DOHH2 (cell line): ENCODE measurements at regions not wholly inside any gene's neighbourhood (a gene's known extent, or its start where the extent isn't known, plus 50 kb on each side); places are given as distances from the start of the nearest gene placed in this dataset.

Experiments
- H3F3A ChIP-seq: fragments of 200-600 bp; sonication (generic), shearing (Covaris generic); 2 replicates; pipeline ENCODE4 v1.6.0; 2016; ENCODE audit warnings: antibody characterized with exemption, mild to moderate bottlenecking; ENCODE audit not compliant: control insufficient read depth, insufficient read depth
- H3K27ac ChIP-seq: fragments of 200-600 bp; sonication (generic); 2 replicates; pipeline ENCODE4 v1.5.1; 2014; ENCODE audit warnings: low read depth, mild to moderate bottlenecking, low read length, moderate library complexity
- H3K27me3 ChIP-seq: fragments of 200-600 bp; sonication (generic); 2 replicates; pipeline ENCODE4 v1.6.1; 2014; ENCODE audit warnings: mild to moderate bottlenecking, low read length, mixed read lengths; ENCODE audit not compliant: control insufficient read depth
- H3K36me3 ChIP-seq: fragments of 200-600 bp; sonication (generic); 2 replicates; pipeline ENCODE4 v1.6.1; 2014; ENCODE audit warnings: mild to moderate bottlenecking, low read length, moderate library complexity, mixed read lengths; ENCODE audit not compliant: control insufficient read depth
- H3K4me1 ChIP-seq: fragments of 200-600 bp; sonication (generic); 2 replicates; pipeline ENCODE4 v1.6.1; 2014; ENCODE audit warnings: mild to moderate bottlenecking, low read length, mixed read lengths; ENCODE audit not compliant: control insufficient read depth
- H3K4me2 ChIP-seq: fragments of 200-600 bp; sonication (generic); 2 replicates; pipeline ENCODE4 v1.6.0; 2014; ENCODE audit warnings: mild to moderate bottlenecking, low read length, moderate library complexity
- H3K4me3 ChIP-seq: fragments of 200-600 bp; sonication (generic); 2 replicates; pipeline ENCODE4 v1.5.1; 2014; ENCODE audit warnings: mild to moderate bottlenecking, low read length, mixed read lengths
- H3K79me2 ChIP-seq: fragments of 200-600 bp; sonication (generic); 2 replicates; pipeline ENCODE4 v1.6.1; 2014; ENCODE audit warnings: mild to moderate bottlenecking, low read length, mixed read lengths; ENCODE audit not compliant: control insufficient read depth
- H3K9me2 ChIP-seq: fragments of 200-600 bp; sonication (generic); replicated peaks from 2 replicates; pipeline ENCODE4 v1.6.1; 2014; ENCODE audit warnings: mild to moderate bottlenecking, low read length, mixed read lengths; ENCODE audit not compliant: control insufficient read depth
- H3K9me3 ChIP-seq: fragments of 200-600 bp; sonication (generic); 2 replicates; pipeline ENCODE4 v1.6.1; 2014; ENCODE audit warnings: antibody characterized with exemption, low read length, mixed read lengths; ENCODE audit not compliant: control insufficient read depth, insufficient read depth
- H4K20me1 ChIP-seq: fragments of 200-600 bp; sonication (generic); 2 replicates; pipeline ENCODE4 v1.6.0; 2014; ENCODE audit warnings: low read depth, mild to moderate bottlenecking, antibody characterized with exemption, low read length, moderate library complexity; ENCODE audit not compliant: control insufficient read depth, insufficient read depth
- EZH2phosphoT487 ChIP-seq: fragments of 200-600 bp; sonication (generic); IDR thresholded peaks from 2 replicates; pipeline ENCODE4 v1.6.1; 2017; ENCODE audit warnings: borderline replicate concordance, mild to moderate bottlenecking, antibody characterized with exemption, low read length, moderate library complexity, mixed read lengths
- TF ChIP-seq, protein P1 (sequence below): fragments of 200-600 bp; sonication (generic); IDR thresholded peaks from one replicate; pipeline ENCODE4 v1.5.1; 2014; ENCODE audit warnings: antibody characterized with exemption, mild to moderate bottlenecking, low read depth, low read length; ENCODE audit not compliant: poor library complexity, severe bottlenecking

DNA sequence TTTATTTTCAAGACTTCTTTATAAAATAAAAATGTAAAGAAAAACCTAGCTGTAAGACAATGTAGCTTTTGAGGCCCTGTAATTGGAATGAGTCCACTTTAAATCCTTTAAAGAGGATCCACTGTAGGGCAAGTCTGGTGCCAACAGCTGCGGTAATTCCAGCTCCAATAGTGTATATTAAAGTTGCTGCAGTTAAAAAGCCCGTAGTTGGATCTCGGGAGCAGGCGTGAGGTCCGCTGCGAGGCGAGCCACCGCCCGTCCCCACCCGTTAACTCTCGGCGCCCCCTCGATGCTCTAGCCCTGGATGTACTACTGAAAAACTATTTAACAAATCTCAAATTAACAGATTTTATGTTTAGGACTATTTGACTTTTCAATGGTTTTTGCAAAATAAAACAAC is 414.7 kb upstream of the SEMA3C start:
- no peaks in the 10 kb centered on the region for H3K9me3 ChIP-seq
- no peak overlapping the region for H3K4me2 ChIP-seq
- H3F3A ChIP-seq, result no peaks in the 10 kb centered on the region
- no peaks in the 10 kb centered on the region for H3K4me1 ChIP-seq
- H3K9me2 ChIP-seq, result no peaks in the 10 kb centered on the region
- H3K36me3 ChIP-seq, result no peaks in the 10 kb centered on the region
- H3K79me2 ChIP-seq, result no peaks in the 10 kb centered on the region
- no peak overlapping the region for H3K27ac ChIP-seq
- H4K20me1 ChIP-seq, result no peaks in the 10 kb centered on the region
- TF ChIP-seq, protein P1, sequence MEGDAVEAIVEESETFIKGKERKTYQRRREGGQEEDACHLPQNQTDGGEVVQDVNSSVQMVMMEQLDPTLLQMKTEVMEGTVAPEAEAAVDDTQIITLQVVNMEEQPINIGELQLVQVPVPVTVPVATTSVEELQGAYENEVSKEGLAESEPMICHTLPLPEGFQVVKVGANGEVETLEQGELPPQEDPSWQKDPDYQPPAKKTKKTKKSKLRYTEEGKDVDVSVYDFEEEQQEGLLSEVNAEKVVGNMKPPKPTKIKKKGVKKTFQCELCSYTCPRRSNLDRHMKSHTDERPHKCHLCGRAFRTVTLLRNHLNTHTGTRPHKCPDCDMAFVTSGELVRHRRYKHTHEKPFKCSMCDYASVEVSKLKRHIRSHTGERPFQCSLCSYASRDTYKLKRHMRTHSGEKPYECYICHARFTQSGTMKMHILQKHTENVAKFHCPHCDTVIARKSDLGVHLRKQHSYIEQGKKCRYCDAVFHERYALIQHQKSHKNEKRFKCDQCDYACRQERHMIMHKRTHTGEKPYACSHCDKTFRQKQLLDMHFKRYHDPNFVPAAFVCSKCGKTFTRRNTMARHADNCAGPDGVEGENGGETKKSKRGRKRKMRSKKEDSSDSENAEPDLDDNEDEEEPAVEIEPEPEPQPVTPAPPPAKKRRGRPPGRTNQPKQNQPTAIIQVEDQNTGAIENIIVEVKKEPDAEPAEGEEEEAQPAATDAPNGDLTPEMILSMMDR, result no peak
- no peak overlapping the region for H3K4me3 ChIP-seq
- no peaks in the 10 kb centered on the region for H3K27me3 ChIP-seq

DNA sequence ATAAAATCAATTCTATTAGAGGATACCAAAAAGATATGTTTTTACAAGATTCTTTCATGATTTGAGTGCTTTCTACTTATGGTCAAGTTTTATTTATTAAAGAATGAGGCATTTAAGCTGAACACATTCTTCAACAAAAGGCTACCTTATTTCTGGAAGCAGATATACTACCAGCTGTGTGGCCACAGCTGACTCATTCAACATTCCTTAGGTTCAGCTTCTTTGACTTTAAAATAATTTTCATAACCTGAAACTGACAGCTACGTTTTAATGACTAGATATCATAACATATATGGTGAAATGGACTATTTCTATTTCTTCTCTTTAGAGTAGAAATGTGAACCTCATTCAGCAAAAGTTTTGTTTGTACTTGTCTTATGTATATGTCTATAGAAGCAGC is 414.2 kb upstream of the SEMA3C start:
- H3K36me3 ChIP-seq, result no peaks in the 10 kb centered on the region
- no peaks in the 10 kb centered on the region for H4K20me1 ChIP-seq
- no peak overlapping the region for H3K4me2 ChIP-seq
- H3K4me3 ChIP-seq, result no peak overlapping the region
- H3K4me1 ChIP-seq, result no peaks in the 10 kb centered on the region
- no peaks in the 10 kb centered on the region for H3K9me2 ChIP-seq
- no peaks in the 10 kb centered on the region for H3K79me2 ChIP-seq
- TF ChIP-seq, protein P1, result no peak
- no peak for TF ChIP-seq EZH2phosphoT487
- H3K9me3 ChIP-seq, result no peaks in the 10 kb centered on the region
- H3K27ac ChIP-seq, result no peak overlapping the region
- no peaks in the 10 kb centered on the region for H3K27me3 ChIP-seq
- H3F3A ChIP-seq, result no peaks in the 10 kb centered on the region

DNA sequence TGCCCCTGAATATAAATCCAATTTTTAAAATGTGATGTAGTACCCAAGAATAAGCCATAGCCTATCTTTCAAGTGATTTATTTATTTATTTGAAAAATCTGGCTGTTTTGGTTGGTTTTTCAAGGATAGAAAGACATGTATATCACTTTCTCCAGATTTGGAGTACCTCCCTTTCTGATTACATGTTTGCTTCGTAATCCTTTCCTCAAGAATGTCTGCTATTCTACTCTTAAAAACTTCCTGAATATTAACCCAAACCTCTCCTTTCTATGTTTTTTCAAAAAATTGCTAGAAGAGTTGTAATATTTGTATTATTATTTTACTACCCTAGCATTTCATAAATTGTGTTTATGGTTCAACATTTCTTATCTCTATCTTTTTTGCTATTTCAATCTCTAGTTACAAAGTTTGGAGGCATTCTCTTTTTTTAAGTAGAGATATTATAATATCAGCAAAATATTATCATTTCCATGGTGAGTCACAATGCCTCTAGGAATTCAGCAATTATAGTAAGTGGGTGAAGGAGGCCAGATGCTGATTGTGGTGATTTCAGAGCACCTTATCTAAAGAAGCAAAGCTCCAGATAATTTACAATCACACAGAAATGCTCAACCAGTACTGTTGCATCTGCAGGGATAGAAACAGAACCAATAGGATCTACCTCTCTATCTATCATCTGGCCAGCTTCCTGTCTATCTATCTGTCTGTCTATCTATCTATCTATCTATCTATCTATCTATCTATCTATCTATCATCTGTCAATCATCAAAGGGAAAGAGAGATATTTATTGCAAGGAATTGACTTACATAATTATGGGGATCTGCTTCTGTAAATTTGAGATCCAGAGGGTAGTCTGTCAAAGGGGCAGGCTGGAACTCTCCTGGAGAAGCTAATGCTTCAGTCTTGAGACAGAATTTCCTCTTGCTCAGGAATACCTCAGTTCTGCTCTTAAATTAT is 412.5 kb upstream of the SEMA3C start:
- H3K9me3 ChIP-seq, result no peaks in the 10 kb centered on the region
- TF ChIP-seq, protein P1, result no peak
- TF ChIP-seq EZH2phosphoT487, result no peak
- no peaks in the 10 kb centered on the region for H3K4me1 ChIP-seq
- H3K27me3 ChIP-seq, result no peaks in the 10 kb centered on the region
- no peaks in the 10 kb centered on the region for H3F3A ChIP-seq
- no peaks in the 10 kb centered on the region for H3K79me2 ChIP-seq
- no peaks in the 10 kb centered on the region for H3K9me2 ChIP-seq
- H3K27ac ChIP-seq, result no peak overlapping the region
- no peaks in the 10 kb centered on the region for H4K20me1 ChIP-seq
- H3K4me3 ChIP-seq, result no peak overlapping the region
- no peaks in the 10 kb centered on the region for H3K36me3 ChIP-seq
- no peak overlapping the region for H3K4me2 ChIP-seq
